ENCODE measurements at regions not wholly inside any gene's neighbourhood (a gene's known extent, or its start where the extent isn't known, plus 50 kb on each side); places are given as distances from the start of the nearest gene placed in this dataset.

DNA sequence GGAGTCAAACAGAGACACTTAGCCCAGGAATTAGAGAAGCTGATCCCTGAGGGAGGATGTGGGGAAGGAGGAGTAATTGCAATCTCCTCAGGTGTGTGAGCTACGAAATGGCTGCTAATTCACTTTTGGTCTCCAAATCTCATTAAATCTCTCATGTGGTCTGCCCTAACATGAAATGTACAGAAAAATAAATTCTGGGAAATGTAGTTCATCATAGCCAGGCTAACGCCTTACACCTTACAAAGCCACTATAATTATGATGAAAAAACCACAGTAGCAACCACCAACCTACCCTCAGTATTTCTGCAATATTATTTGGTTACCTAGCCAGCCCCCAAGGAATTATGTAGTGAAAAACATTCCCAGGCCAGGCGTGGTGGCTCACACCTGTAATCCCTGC lies 354.0 kb downstream of the TMEM167A start:
- TF ChIP-seq POLR2A (IDR thresholded peaks at IDR 0.05) (no peak), EP300 (IDR thresholded peaks at IDR 0.05) (no peak)
- TF ChIP-seq, protein P1, sequence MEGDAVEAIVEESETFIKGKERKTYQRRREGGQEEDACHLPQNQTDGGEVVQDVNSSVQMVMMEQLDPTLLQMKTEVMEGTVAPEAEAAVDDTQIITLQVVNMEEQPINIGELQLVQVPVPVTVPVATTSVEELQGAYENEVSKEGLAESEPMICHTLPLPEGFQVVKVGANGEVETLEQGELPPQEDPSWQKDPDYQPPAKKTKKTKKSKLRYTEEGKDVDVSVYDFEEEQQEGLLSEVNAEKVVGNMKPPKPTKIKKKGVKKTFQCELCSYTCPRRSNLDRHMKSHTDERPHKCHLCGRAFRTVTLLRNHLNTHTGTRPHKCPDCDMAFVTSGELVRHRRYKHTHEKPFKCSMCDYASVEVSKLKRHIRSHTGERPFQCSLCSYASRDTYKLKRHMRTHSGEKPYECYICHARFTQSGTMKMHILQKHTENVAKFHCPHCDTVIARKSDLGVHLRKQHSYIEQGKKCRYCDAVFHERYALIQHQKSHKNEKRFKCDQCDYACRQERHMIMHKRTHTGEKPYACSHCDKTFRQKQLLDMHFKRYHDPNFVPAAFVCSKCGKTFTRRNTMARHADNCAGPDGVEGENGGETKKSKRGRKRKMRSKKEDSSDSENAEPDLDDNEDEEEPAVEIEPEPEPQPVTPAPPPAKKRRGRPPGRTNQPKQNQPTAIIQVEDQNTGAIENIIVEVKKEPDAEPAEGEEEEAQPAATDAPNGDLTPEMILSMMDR (IDR thresholded peaks at IDR 0.05): no peak

Data from tibial nerve (tissue), 4 donors.